ENCODE measurements at regions not wholly inside any gene's neighbourhood (a gene's known extent, or its start where the extent isn't known, plus 50 kb on each side); places are given as distances from the start of the nearest gene placed in this dataset.

DNA sequence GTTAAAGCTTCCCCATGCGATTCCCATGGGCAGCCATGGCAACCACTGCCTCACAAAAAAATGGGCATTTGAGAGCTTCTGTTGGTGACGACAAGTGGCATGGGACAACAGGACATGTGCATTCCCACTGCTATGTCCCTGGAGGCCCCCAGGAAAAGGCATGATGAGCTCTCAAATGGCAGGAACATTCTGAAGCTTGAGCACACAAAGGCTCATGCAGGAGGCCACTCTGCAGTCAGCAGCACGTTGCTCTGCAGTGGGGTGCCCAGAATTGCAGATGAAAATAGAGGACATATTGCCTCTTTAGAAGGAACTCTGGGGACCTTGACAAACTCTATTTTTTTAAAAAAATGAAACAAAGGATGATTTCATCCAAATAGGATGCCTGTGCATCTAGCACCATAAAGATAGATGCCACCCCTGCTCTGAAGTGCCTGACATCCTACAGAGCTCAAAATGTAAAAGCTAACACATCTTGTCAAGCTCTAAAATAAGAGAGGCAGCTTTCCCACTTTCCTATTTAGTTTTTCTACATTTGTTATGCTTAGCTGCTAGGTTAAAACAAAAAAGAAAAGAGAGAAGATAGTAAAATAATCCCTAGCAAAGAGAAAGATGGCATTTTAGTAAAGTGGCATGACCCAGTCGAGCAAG, 277.6 kb upstream of the ZC3H12C start:
- DNase-seq (ENCODE audit: low read depth) = no peak
- TF ChIP-seq, protein P1, sequence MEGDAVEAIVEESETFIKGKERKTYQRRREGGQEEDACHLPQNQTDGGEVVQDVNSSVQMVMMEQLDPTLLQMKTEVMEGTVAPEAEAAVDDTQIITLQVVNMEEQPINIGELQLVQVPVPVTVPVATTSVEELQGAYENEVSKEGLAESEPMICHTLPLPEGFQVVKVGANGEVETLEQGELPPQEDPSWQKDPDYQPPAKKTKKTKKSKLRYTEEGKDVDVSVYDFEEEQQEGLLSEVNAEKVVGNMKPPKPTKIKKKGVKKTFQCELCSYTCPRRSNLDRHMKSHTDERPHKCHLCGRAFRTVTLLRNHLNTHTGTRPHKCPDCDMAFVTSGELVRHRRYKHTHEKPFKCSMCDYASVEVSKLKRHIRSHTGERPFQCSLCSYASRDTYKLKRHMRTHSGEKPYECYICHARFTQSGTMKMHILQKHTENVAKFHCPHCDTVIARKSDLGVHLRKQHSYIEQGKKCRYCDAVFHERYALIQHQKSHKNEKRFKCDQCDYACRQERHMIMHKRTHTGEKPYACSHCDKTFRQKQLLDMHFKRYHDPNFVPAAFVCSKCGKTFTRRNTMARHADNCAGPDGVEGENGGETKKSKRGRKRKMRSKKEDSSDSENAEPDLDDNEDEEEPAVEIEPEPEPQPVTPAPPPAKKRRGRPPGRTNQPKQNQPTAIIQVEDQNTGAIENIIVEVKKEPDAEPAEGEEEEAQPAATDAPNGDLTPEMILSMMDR (IDR thresholded peaks at IDR 0.05; ENCODE audit: insufficient read depth, low read depth, low read length, missing control alignments) = no peak

DNA sequence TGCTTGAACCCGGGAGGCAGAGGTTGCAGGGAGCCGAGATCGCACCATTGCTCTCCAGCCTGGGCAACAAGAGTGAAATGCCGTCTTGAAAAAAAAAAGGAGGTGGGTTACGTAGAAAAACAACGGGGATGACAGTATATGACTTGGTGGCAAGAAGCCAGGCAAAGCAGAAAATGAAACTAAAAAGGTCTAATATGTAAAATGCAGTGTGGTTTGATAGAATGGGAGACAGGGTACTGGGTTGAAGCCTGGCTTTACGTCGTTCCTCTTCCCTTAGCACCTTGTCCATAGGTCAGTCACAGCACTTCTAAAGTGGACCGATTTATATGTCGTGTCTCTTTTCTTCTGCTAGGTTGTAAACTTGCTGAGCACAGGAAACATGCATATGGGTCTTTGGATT, 274.9 kb upstream of the ZC3H12C start:
- peak; percentile 9 for DNase-seq (ENCODE audit: low read depth)
- H3K4me3 ChIP-seq (ENCODE audit: low read depth, low read length) = no peak overlapping the region
- TF ChIP-seq, protein P1 (IDR thresholded peaks at IDR 0.05; ENCODE audit: insufficient read depth, low read depth, low read length, missing control alignments) = no peak

More for the DNA sequence above, 277.6 kb upstream of the ZC3H12C start:
- no peak overlapping the region for H3K4me3 ChIP-seq (ENCODE audit: low read depth, low read length)

DNA sequence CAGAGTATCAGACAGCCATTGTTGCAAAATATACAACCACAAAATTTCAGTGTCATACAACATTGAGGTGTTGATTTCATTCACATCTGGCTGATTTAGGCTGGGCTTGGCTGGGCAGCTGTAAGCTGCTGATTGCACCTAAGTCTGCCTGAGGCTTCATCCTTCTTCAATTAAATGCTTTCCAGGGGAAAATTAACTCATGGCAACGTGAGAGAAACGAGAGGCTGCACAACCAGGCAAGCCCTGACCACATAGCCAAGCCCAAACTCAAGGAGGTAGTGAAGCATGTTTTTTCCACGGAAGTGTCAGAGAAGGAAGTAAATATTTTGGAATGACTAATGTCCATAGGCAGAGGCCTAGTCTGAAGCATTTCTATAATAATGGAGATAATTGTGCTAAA, 273.8 kb upstream of the ZC3H12C start:
- TF ChIP-seq, protein P1 (IDR thresholded peaks at IDR 0.05; ENCODE audit: insufficient read depth, low read depth, low read length, missing control alignments) = no peak
- H3K4me3 ChIP-seq (ENCODE audit: low read depth, low read length) = no peak overlapping the region

DNA sequence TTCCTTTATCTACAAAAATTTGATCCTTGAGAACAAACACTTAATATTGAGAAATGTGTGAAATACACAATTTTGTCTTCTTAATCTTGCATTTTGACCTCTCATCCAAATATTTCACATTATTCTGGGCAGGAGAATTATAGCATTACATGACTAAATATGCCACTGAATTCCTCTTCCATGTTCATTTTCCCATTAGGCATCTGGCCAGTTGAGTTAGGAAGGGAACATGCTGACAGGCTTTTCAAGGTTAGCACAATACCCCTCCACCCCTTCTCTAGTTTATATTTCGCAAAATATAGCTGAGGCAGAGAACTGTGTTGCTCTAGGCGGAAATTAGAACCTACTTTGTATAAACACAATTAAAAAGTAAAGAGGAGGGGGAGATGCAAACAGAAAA, 271.7 kb upstream of the ZC3H12C start:
- TF ChIP-seq, protein P1 (IDR thresholded peaks at IDR 0.05; ENCODE audit: insufficient read depth, low read depth, low read length, missing control alignments) = no peak

More for the DNA sequence above, 273.8 kb upstream of the ZC3H12C start:
- DNase-seq (ENCODE audit: low read depth) = no peak

DNA sequence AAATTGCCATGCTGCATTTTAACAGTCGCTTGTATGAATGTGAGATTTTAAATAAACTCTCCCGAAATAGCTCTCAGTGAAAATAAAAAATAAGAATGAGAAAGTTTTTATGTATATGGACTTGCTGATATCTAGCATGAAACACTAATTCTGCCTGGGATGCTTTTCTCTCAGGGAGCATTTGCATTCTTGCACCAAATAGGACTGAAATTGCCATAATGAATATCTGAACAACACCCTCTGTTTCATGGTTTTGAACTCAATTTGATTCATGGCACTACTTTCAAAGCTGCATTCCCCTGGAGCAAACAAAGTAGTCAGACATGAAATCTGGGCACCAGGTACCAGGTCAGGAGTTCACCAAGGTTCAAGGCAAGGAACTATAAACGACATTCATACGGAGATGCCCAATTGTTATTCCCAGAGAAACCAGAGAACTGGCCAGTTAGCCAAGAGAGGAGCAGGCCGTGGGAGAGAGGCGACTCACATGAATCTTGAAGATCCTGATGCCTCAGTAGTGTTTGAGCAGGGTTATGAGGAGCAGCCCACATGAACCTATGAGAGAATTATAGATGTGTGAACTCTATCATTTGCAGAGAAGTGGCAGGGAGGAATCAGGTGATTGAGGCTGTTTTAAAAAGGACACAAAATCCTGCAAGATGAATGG, 270.6 kb upstream of the ZC3H12C start:
- no peak for DNase-seq (ENCODE audit: low read depth)
- TF ChIP-seq, protein P1 (IDR thresholded peaks at IDR 0.05; ENCODE audit: insufficient read depth, low read depth, low read length, missing control alignments) = no peak
- H3K4me3 ChIP-seq (ENCODE audit: low read depth, low read length) = no peak overlapping the region

More for the DNA sequence above, 271.7 kb upstream of the ZC3H12C start:
- no peak for DNase-seq (ENCODE audit: low read depth)
- no peak overlapping the region for H3K4me3 ChIP-seq (ENCODE audit: low read depth, low read length)

DNA sequence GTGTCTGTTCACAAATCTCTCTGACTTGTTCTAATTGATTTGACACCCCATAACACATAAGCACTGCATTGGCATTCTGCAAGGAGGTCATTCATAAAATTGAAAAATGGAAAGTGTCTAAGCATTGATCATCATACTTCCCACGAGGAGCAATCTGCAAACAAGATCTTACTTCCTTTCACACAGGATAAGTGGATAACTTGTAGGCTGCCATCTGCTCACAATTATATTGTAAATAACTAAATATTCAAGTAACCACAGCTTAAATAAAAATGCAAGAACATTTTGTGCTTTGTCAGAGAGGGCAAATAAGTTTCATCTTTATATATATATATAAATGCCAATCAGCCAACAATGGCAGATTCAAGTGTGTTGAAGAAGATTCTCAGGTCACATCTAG, 264.8 kb upstream of the ZC3H12C start:
- TF ChIP-seq, protein P1 (IDR thresholded peaks at IDR 0.05; ENCODE audit: insufficient read depth, low read depth, low read length, missing control alignments) = no peak
- H3K4me3 ChIP-seq (ENCODE audit: low read depth, low read length) = no peak overlapping the region
- DNase-seq (ENCODE audit: low read depth) = no peak

Measured in GM12865 (cell line).